Trophoblast cell (in vitro differentiated cells and primary cell): ENCODE measurements at regions not wholly inside any gene's neighbourhood (a gene's known extent, or its start where the extent isn't known, plus 50 kb on each side); places are given as distances from the start of the nearest gene placed in this dataset.
"Not testable (repeated sequence)": the region's sequence is repeated elsewhere in the genome, so short reads cannot be mapped to it uniquely, and the experiment has no call there.

Source experiments
- DNase-seq, 2 donors: peaks; one replicate each; pipeline ENCODE4 v3.0.0-alpha.2; 2016
- H2AFZ ChIP-seq: 2 replicates; pipeline ENCODE4 v1.6.1; 2013; ENCODE audit warnings: low read length, moderate library complexity, mild to moderate bottlenecking; ENCODE audit not compliant: insufficient read depth, poor library complexity
- H2AK5ac ChIP-seq: 2 replicates; pipeline ENCODE4 v1.6.1; 2013; ENCODE audit warnings: mild to moderate bottlenecking, low read length
- H2BK120ac ChIP-seq: 2 replicates; pipeline ENCODE4 v1.6.1; 2013; ENCODE audit warnings: low read length, mild to moderate bottlenecking, moderate library complexity; ENCODE audit not compliant: insufficient read depth, poor library complexity
- H2BK12ac ChIP-seq: 2 replicates; pipeline ENCODE4 v1.6.1; 2013; ENCODE audit warnings: mild to moderate bottlenecking, low read length, moderate library complexity
- H2BK5ac ChIP-seq: 2 replicates; pipeline ENCODE4 v1.6.1; 2013; ENCODE audit warnings: low read length, low read depth, moderate library complexity, mild to moderate bottlenecking; ENCODE audit not compliant: poor library complexity
- H3K14ac ChIP-seq: 2 replicates; pipeline ENCODE4 v1.6.1; 2013; ENCODE audit warnings: mild to moderate bottlenecking, low read length
- H3K18ac ChIP-seq: 2 replicates; pipeline ENCODE4 v1.6.1; 2013; ENCODE audit warnings: mild to moderate bottlenecking, low read length
- H3K23ac ChIP-seq: 2 replicates; pipeline ENCODE4 v1.6.1; 2013; ENCODE audit warnings: low read length
- H3K27ac ChIP-seq: 2 replicates; pipeline ENCODE4 v1.5.1; 2013; ENCODE audit warnings: low read depth, mild to moderate bottlenecking, inconsistent platforms, low read length, moderate library complexity
- H3K27me3 ChIP-seq: 2 replicates; pipeline ENCODE4 v1.6.1; 2013; ENCODE audit warnings: inconsistent platforms, mild to moderate bottlenecking, low read length, moderate library complexity; ENCODE audit not compliant: insufficient read depth
- H3K36me3 ChIP-seq, 2 experiments: 1 replicate in 1 of 2; 2 replicates in 1 of 2; pipeline ENCODE4 v1.6.1; 2013; ENCODE audit warnings: low read length in 2 of 2, mild to moderate bottlenecking in 2 of 2, moderate library complexity in 1 of 2; ENCODE audit not compliant: insufficient read depth in 2 of 2, control insufficient read depth in 1 of 2
- H3K4ac ChIP-seq: 2 replicates; pipeline ENCODE4 v1.6.1; 2013; ENCODE audit warnings: low read depth, mild to moderate bottlenecking, low read length, moderate library complexity
- H3K4me1 ChIP-seq, 2 experiments: 1 replicate in 1 of 2; 2 replicates in 1 of 2; pipeline ENCODE4 v1.6.1; 2013; ENCODE audit warnings: low read length in 2 of 2, mild to moderate bottlenecking in 2 of 2, moderate library complexity in 1 of 2; ENCODE audit not compliant: insufficient read depth in 2 of 2, control insufficient read depth in 1 of 2
- H3K4me2 ChIP-seq: 2 replicates; pipeline ENCODE4 v1.6.1; 2013; ENCODE audit warnings: inconsistent platforms, mild to moderate bottlenecking, low read length, moderate library complexity
- H3K4me3 ChIP-seq: 2 replicates; pipeline ENCODE4 v1.5.1; 2013; ENCODE audit warnings: mild to moderate bottlenecking, low read depth, low read length, inconsistent platforms
- H3K79me1 ChIP-seq: one replicate; pipeline ENCODE4 v1.6.1; 2013; ENCODE audit warnings: low read length
- H3K79me2 ChIP-seq: 2 replicates; pipeline ENCODE4 v1.6.1; 2013; ENCODE audit warnings: low read length, mild to moderate bottlenecking; ENCODE audit not compliant: control insufficient read depth, insufficient read depth, poor library complexity
- H3K9ac ChIP-seq: 2 replicates; pipeline ENCODE4 v1.6.1; 2013; ENCODE audit warnings: mild to moderate bottlenecking, low read length
- H3K9me3 ChIP-seq: 2 replicates; pipeline ENCODE4 v1.6.1; 2013; ENCODE audit warnings: low read depth, mild to moderate bottlenecking, control low read depth, inconsistent platforms, low read length; ENCODE audit not compliant: insufficient read depth
- H4K12ac ChIP-seq: 2 replicates; pipeline ENCODE4 v1.6.1; 2013; ENCODE audit warnings: low read depth, mild to moderate bottlenecking, low read length, moderate library complexity
- H4K8ac ChIP-seq: 2 replicates; pipeline ENCODE4 v1.6.1; 2013; ENCODE audit warnings: low read depth, mild to moderate bottlenecking, low read length, moderate library complexity
- H4K91ac ChIP-seq: one replicate; pipeline ENCODE4 v1.6.1; 2013; ENCODE audit warnings: low read depth, mild to moderate bottlenecking, low read length, moderate library complexity
- WGBS: extraction: QIAGEN DNeasy Blood & Tissue Kit; methylation state at CpG from one replicate; pipeline ENCODE4 v1.1.7; 2013; ENCODE audit warnings: missing lambda C conversion rate; ENCODE audit not compliant: insufficient read length, insufficient coverage; ENCODE audit errors: extremely low coverage; 5-methylcytosine and 5-hydroxymethylcytosine counted together

DNA sequence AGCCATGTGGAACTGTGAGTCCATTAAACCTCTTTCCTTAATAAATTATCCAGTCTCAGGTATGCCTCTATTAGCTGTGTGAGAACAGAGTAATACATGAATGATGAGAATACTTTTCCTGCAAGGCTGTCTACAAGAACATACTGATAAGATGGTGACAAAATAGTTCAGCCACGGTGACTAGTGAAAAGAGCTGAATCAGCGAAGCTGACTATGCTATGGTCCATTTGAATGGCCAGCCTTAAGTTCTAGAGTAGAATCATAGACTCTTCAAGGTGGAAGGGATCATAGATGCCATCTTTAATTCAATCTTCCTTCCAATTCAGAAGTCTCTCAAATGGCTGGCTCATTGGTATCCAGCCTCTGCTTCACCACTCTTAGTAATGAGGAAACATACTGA, 163.3 kb downstream of the SPANXN1 start:
- Histone ChIP-seq H3K27me3 (no peaks in the 10 kb centered on the region), H2AK5ac (no peak overlapping the region), H3K4me3 (no peak overlapping the region), H3K79me2 (no peaks in the 10 kb centered on the region), H3K79me1 (no peaks in the 10 kb centered on the region), H2AFZ (no peak overlapping the region), H3K9ac (no peak overlapping the region), H3K23ac (no peak overlapping the region), H3K4ac (no peak overlapping the region), H3K14ac (no peak overlapping the region), H4K91ac (no peak overlapping the region), H3K27ac (no peak overlapping the region), H3K4me2 (no peak overlapping the region), H4K8ac (no peak overlapping the region), H3K36me3 (no peaks in the 10 kb centered on the region), H3K4me1 (no peaks in the 10 kb centered on the region), H2BK5ac (no peak overlapping the region), H3K18ac (no peak overlapping the region), H3K9me3 (no peaks in the 10 kb centered on the region), H4K12ac (no peak overlapping the region), H2BK120ac (no peak overlapping the region), H2BK12ac (no peak overlapping the region)
- WGBS: no CpG with 5 or more reads among the region's 2 CpGs
- no peak for DNase-seq

DNA sequence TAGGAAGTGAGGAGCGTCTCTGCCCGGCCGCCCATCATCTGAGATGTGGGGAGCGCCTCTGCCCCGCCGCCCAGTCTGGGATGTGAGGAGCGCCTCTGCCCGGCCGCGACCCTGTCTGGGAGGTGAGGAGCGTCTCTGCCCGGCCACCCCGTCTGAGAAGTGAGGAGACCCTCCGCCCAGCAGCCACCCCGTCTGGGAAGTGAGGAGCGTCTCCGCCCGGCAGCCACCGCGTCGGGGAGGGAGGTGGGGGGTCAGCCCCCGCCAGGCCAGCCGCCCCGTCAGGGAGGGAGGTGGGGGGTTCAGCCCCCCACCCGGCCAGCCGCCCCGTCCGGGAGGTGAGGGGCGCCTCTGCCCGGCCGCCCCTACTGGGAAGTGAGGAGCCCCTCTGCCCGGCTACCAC, 188.9 kb downstream of the SPANXN1 start:
- H2BK120ac ChIP-seq, H3K36me3 ChIP-seq, H3K4me3 ChIP-seq, DNase-seq, H3K23ac ChIP-seq, H3K18ac ChIP-seq, H3K4me1 ChIP-seq, H4K91ac ChIP-seq, H3K27ac ChIP-seq, H2BK12ac ChIP-seq, H3K4me2 ChIP-seq, H2AK5ac ChIP-seq, H3K4ac ChIP-seq, H3K79me2 ChIP-seq, H3K27me3 ChIP-seq, H3K9me3 ChIP-seq, H4K8ac ChIP-seq, H3K14ac ChIP-seq, H4K12ac ChIP-seq, H3K9ac ChIP-seq, H3K79me1 ChIP-seq, H2AFZ ChIP-seq, H2BK5ac ChIP-seq: not testable (repeated sequence)
- WGBS: no CpG with 5 or more reads among the region's 32 CpGs

DNA sequence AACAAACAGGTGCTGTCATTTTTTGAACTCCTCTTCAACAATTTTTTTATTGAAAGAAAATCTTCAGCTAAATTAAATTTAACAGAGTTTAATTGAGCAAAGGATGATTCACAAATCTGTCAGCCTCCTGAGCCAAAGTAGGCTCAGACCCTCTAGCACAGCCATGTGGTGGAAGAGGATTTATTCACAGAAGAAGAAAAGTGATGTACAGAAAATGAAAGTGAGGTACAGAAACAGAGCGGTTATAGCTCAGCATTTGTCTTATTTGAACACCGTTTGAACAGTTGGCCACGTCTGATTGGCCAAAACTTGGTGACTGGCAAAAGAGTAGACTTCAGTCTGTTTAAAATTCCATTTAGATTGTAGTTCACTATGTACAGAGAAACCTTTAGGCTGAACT, 217.3 kb downstream of the SPANXN1 start:
- no peak overlapping the region for H2AK5ac ChIP-seq
- H3K79me1 ChIP-seq: no peaks in the 10 kb centered on the region
- no peak overlapping the region for H3K4me2 ChIP-seq
- DNase-seq: no peak
- H3K79me2 ChIP-seq: no peaks in the 10 kb centered on the region
- H4K8ac ChIP-seq: no peak overlapping the region
- no peak overlapping the region for H2BK120ac ChIP-seq
- no peak overlapping the region for H2BK5ac ChIP-seq
- H3K4me1 ChIP-seq: no peaks in the 10 kb centered on the region
- no peaks in the 10 kb centered on the region for H3K27me3 ChIP-seq
- no peak overlapping the region for H3K9ac ChIP-seq
- no peak overlapping the region for H3K23ac ChIP-seq
- no peak overlapping the region for H4K91ac ChIP-seq
- H3K36me3 ChIP-seq: no peaks in the 10 kb centered on the region
- H2AFZ ChIP-seq: no peak overlapping the region
- H3K14ac ChIP-seq: no peak overlapping the region
- no peak overlapping the region for H4K12ac ChIP-seq
- H3K4ac ChIP-seq: no peak overlapping the region
- H3K9me3 ChIP-seq: no peaks in the 10 kb centered on the region
- no peak overlapping the region for H3K27ac ChIP-seq
- H2BK12ac ChIP-seq: no peak overlapping the region
- WGBS: no CpG with 5 or more reads among the region's 3 CpGs
- no peak overlapping the region for H3K18ac ChIP-seq
- no peak overlapping the region for H3K4me3 ChIP-seq

DNA sequence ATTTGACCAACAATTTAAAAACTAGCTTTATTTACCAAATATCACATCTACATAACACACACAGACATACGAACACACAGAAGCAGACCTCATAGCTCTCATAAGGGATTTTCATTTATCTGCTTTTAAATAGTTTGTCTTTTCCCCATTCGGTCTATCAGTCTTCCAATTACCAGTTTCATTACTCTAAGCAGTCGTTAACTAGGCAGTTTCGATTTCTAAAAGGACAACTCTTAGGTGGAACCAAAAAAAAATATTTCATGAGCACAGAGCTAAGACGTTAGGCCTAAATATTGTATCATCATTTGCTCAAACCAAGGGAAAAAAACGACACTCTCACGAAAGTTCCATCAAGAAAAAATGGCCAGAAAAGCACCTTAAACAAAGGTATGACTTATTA, 228.4 kb downstream of the SPANXN1 start:
- Histone ChIP-seq H3K14ac (no peak overlapping the region), H3K79me2 (no peaks in the 10 kb centered on the region), H3K79me1 (no peaks in the 10 kb centered on the region), H4K8ac (no peak overlapping the region), H2AK5ac (no peak overlapping the region), H3K4me1 (no peaks in the 10 kb centered on the region), H2AFZ (no peak overlapping the region), H3K27ac (no peak overlapping the region), H4K12ac (no peak overlapping the region), H3K4ac (no peak overlapping the region), H3K4me2 (no peak overlapping the region), H3K36me3 (no peaks in the 10 kb centered on the region), H4K91ac (no peak overlapping the region), H3K9ac (no peak overlapping the region), H2BK12ac (no peak overlapping the region), H3K9me3 (no peaks in the 10 kb centered on the region), H3K18ac (no peak overlapping the region), H3K27me3 (no peaks in the 10 kb centered on the region), H2BK120ac (no peak overlapping the region), H3K23ac (no peak overlapping the region), H2BK5ac (no peak overlapping the region), H3K4me3 (no peak overlapping the region)
- whole genome bisulfite sequencing: no CpG with 5 or more reads among the region's 7 CpGs
- DNase-seq: no peak

DNA sequence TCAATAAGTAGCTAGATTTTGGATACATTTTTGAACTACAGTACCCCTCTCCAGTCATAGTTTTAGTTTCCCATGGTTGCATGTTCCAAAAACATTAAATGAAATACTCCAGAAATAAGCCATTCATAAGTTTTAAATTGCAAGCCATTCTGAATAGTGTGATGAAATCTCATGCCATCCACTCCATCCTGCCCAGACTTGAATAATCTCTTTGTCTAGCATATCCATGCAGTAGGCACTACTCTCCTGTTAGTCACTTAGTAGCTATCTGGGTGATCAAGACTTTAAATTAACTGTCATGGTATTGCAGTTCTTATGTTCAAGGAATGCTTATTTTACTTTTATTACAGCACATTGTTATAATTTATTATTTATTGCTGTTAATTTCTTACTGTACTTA, 237.4 kb downstream of the SPANXN1 start:
- no peak overlapping the region for H3K9ac ChIP-seq
- H3K4me2 ChIP-seq: no peak overlapping the region
- no peaks in the 10 kb centered on the region for H3K27me3 ChIP-seq
- H4K12ac ChIP-seq: no peak overlapping the region
- H3K36me3 ChIP-seq: no peaks in the 10 kb centered on the region
- H3K79me2 ChIP-seq: no peaks in the 10 kb centered on the region
- no peak overlapping the region for H2AK5ac ChIP-seq
- H2BK12ac ChIP-seq: no peak overlapping the region
- no peak overlapping the region for H3K27ac ChIP-seq
- DNase-seq: no peak
- no peak overlapping the region for H2BK120ac ChIP-seq
- H4K91ac ChIP-seq: no peak overlapping the region
- no peaks in the 10 kb centered on the region for H3K4me1 ChIP-seq
- H2AFZ ChIP-seq: no peak overlapping the region
- no peaks in the 10 kb centered on the region for H3K9me3 ChIP-seq
- no peak overlapping the region for H3K4me3 ChIP-seq
- H3K18ac ChIP-seq: no peak overlapping the region
- H3K4ac ChIP-seq: no peak overlapping the region
- no peak overlapping the region for H2BK5ac ChIP-seq
- no peak overlapping the region for H3K23ac ChIP-seq
- no peak overlapping the region for H3K14ac ChIP-seq
- H4K8ac ChIP-seq: no peak overlapping the region
- H3K79me1 ChIP-seq: no peaks in the 10 kb centered on the region
